ENCODE measurements at regions not wholly inside any gene's neighbourhood (a gene's known extent, or its start where the extent isn't known, plus 50 kb on each side); places are given as distances from the start of the nearest gene placed in this dataset.

GRCh38 chr18:30862900-30863299 lies 179.6 kb downstream of the DSC3 start (continued):
- no peak for TF ChIP-seq BCL3 (IDR thresholded peaks at IDR 0.05)
- TF ChIP-seq ATOH8 (CRISPR knock-in tag; IDR thresholded peaks at IDR 0.05; ENCODE audit: low read depth): no peak
- no peak for TF ChIP-seq POLR2AphosphoS2 (conservative IDR thresholded peaks at IDR 0.05; ENCODE audit: low read length)
- TF ChIP-seq SMC3 (IDR thresholded peaks at IDR 0.05): no peak

- Histone ChIP-seq H3K9me3 (no peaks in the 10 kb centered on the region), H3K4me3 (no peak overlapping the region), H3K4me1 (no peaks in the 10 kb centered on the region), H3K4me2 (no peak overlapping the region), H3K27ac (no peak overlapping the region)
- DNase-seq (ENCODE audit: low read depth in 1 of 2, low spot score in 1 of 2): no peak
- FAIRE-seq: no peak
- ChIA-PET POLR2A (no interaction called here), CTCF (no interaction called here)
- TF ChIP-seq CHD2 (IDR thresholded peaks at IDR 0.05; ENCODE audit: low read length, partially characterized antibody) (no peak), SMC3 (IDR thresholded peaks at IDR 0.05) (no peak), MAFK (IDR thresholded peaks at IDR 0.05; ENCODE audit: partially characterized antibody) (no peak), POLR2AphosphoS2 (conservative IDR thresholded peaks at IDR 0.05; ENCODE audit: low read length) (no peak), RAD21 (conservative IDR thresholded peaks at IDR 0.05 in 1 of 2, IDR thresholded peaks at IDR 0.05 in 1 of 2) (no peak), PHF8 (IDR thresholded peaks at IDR 0.05; ENCODE audit: borderline replicate concordance, low read depth) (no peak), REST (IDR thresholded peaks at IDR 0.05) (no peak), NPAS2 (CRISPR knock-in tag; IDR thresholded peaks at IDR 0.05; ENCODE audit: borderline replicate concordance) (no peak), BCL3 (IDR thresholded peaks at IDR 0.05) (no peak), KDM5A (IDR thresholded peaks at IDR 0.05) (no peak), HES2 (IDR thresholded peaks at IDR 0.05) (no peak), ELK1 (IDR thresholded peaks at IDR 0.05; ENCODE audit: low read depth, low read length) (no peak), SREBF2 (IDR thresholded peaks at IDR 0.05) (no peak)
- no peak for ATAC-seq
- 8% methylated on average over 3 of the region's 3 CpGs for WGBS (ENCODE audit: missing lambda C conversion rate)
Observed at GRCh38 chr18:30860741-30861140, 181.8 kb downstream of the DSC3 start.

- H3K4me1 ChIP-seq: no peaks in the 10 kb centered on the region
- no peak for DNase-seq (ENCODE audit: low read depth in 1 of 2, low spot score in 1 of 2)
- H3K27ac ChIP-seq: no peak overlapping the region
- ATAC-seq: no peak
- CTCF ChIA-PET: no interaction called here
- H3K9me3 ChIP-seq: no peaks in the 10 kb centered on the region
- FAIRE-seq: no peak
- no peak overlapping the region for H3K4me2 ChIP-seq
- TF ChIP-seq BCL3 (IDR thresholded peaks at IDR 0.05) (no peak), ELK1 (IDR thresholded peaks at IDR 0.05; ENCODE audit: low read depth, low read length) (no peak), HEYL (CRISPR knock-in tag; IDR thresholded peaks at IDR 0.05) (no peak), JUN (IDR thresholded peaks at IDR 0.05) (no peak), NR3C1 (IDR thresholded peaks at IDR 0.05) (no peak), EHMT2 (IDR thresholded peaks at IDR 0.05; ENCODE audit: low read depth) (no peak), KDM5A (IDR thresholded peaks at IDR 0.05) (no peak), ZFP36 (IDR thresholded peaks at IDR 0.05; ENCODE audit: borderline replicate concordance, partially characterized antibody) (no peak), HDAC2 (IDR thresholded peaks at IDR 0.05) (no peak), JUNB (IDR thresholded peaks at IDR 0.05) (no peak), SREBF2 (IDR thresholded peaks at IDR 0.05) (no peak), POLR2A (IDR thresholded peaks at IDR 0.05; ENCODE audit: low read length) (no peak), CBX2 (IDR thresholded peaks at IDR 0.05; ENCODE audit: borderline replicate concordance, low read depth) (no peak), ZNF302 (CRISPR knock-in tag; IDR thresholded peaks at IDR 0.05) (no peak)
- no peak overlapping the region for H3K4me3 ChIP-seq
- 34% methylated on average over 3 of the region's 3 CpGs for WGBS (ENCODE audit: missing lambda C conversion rate)
- POLR2A ChIA-PET: no interaction called here
Observed at GRCh38 chr18:30859036-30859435, 183.5 kb downstream of the DSC3 start.
